ENCODE measurements at regions not wholly inside any gene's neighbourhood (a gene's known extent, or its start where the extent isn't known, plus 50 kb on each side); places are given as distances from the start of the nearest gene placed in this dataset.

GRCh38 chrX:113059714-113060113, 219.1 kb upstream of the AMOT start:
- H3K4me3 Mint-ChIP-seq: no peak overlapping the region
- DNase-seq (ENCODE audit: extremely low spot score, unreplicated experiment): no peak
- no peaks in the 10 kb centered on the region for H3K4me1 Mint-ChIP-seq (ENCODE audit: unreplicated experiment)
- no peak overlapping the region for H3K27ac Mint-ChIP-seq
- peaks cover 8% of the 10 kb centered on the region for H3K9me3 Mint-ChIP-seq
- no peaks in the 10 kb centered on the region for H3K36me3 Mint-ChIP-seq
- TF ChIP-seq CTCF (conservative IDR thresholded peaks at IDR 0.05): no peak
- no peaks in the 10 kb centered on the region for H3K27me3 Mint-ChIP-seq

- no peak overlapping the region for H3K4me3 Mint-ChIP-seq
- H3K27me3 Mint-ChIP-seq: no peaks in the 10 kb centered on the region
- H3K9me3 Mint-ChIP-seq: peaks cover 1% of the 10 kb centered on the region
- H3K36me3 Mint-ChIP-seq: no peaks in the 10 kb centered on the region
- no peak for TF ChIP-seq CTCF (conservative IDR thresholded peaks at IDR 0.05)
- H3K27ac Mint-ChIP-seq: no peak overlapping the region
- DNase-seq (ENCODE audit: extremely low spot score, unreplicated experiment): no peak
- H3K4me1 Mint-ChIP-seq (ENCODE audit: unreplicated experiment): no peaks in the 10 kb centered on the region
These were observed 218.0 kb upstream of the AMOT start for GRCh38 chrX:113058634-113059033.

GRCh38 chrX:113048896-113049295, 208.3 kb upstream of the AMOT start:
- no peak for TF ChIP-seq CTCF (conservative IDR thresholded peaks at IDR 0.05)
- H3K4me3 Mint-ChIP-seq: no peak overlapping the region
- no peaks in the 10 kb centered on the region for H3K36me3 Mint-ChIP-seq
- H3K4me1 Mint-ChIP-seq (ENCODE audit: unreplicated experiment): no peaks in the 10 kb centered on the region
- DNase-seq (ENCODE audit: extremely low spot score, unreplicated experiment): no peak
- H3K9me3 Mint-ChIP-seq: peaks cover 10% of the 10 kb centered on the region
- no peaks in the 10 kb centered on the region for H3K27me3 Mint-ChIP-seq
- H3K27ac Mint-ChIP-seq: no peak overlapping the region

- H3K9me3 Mint-ChIP-seq: peaks cover 14% of the 10 kb centered on the region
These were observed 207.8 kb upstream of the AMOT start for GRCh38 chrX:113048480-113048879.

GRCh38 chrX:113033966-113034680, 193.5 kb upstream of the AMOT start:
- no peak for DNase-seq (ENCODE audit: extremely low spot score, unreplicated experiment)
- Mint-ChIP-seq H3K27me3 (no peaks in the 10 kb centered on the region), H3K4me3 (no peak overlapping the region), H3K4me1 (ENCODE audit: unreplicated experiment) (no peaks in the 10 kb centered on the region), H3K9me3 (no peaks in the 10 kb centered on the region), H3K27ac (no peak overlapping the region), H3K36me3 (no peaks in the 10 kb centered on the region)
- no peak for TF ChIP-seq CTCF (conservative IDR thresholded peaks at IDR 0.05)

More at GRCh38 chrX:113048480-113048879, 207.8 kb upstream of the AMOT start:
- DNase-seq (ENCODE audit: extremely low spot score, unreplicated experiment): no peak
- no peak for TF ChIP-seq CTCF (conservative IDR thresholded peaks at IDR 0.05)
- Mint-ChIP-seq H3K27ac (no peak overlapping the region), H3K4me3 (no peak overlapping the region), H3K27me3 (no peaks in the 10 kb centered on the region), H3K4me1 (ENCODE audit: unreplicated experiment) (no peaks in the 10 kb centered on the region), H3K36me3 (no peaks in the 10 kb centered on the region)
